Upper lobe of left lung (tissue), 4 donors: ENCODE measurements at regions not wholly inside any gene's neighbourhood (a gene's known extent, or its start where the extent isn't known, plus 50 kb on each side); places are given as distances from the start of the nearest gene placed in this dataset.

Experiments
- CTCF ChIP-seq, 6 experiments: fragments of 450-650 bp in 4 of 6; fragments of 200-600 bp in 2 of 6; sonication (generic) in 2 of 6; IDR thresholded peaks; one replicate each; pipeline ENCODE4 v1.5.1; 2016 to 2019; ENCODE audit warnings: antibody characterized with exemption in 6 of 6
- POLR2AphosphoS5 ChIP-seq, 2 donors: sonication (generic); formaldehyde crosslinking; IDR thresholded peaks; one replicate each; pipeline ENCODE4 v1.5.1; 2017; ENCODE audit warnings: antibody characterized with exemption in 2 of 2

- TF ChIP-seq CTCF (IDR thresholded peaks at IDR 0.05) (no peak), POLR2AphosphoS5 (IDR thresholded peaks at IDR 0.05) (peak; percentile 13 to 40)
These were observed 163.2 kb upstream of the CSF3R start for GRCh38 chr1:36645867-36646266.
